CD4-positive, alpha-beta T cell treated with Interferon alpha-2 for 1 hour (primary cell): ENCODE measurements at regions not wholly inside any gene's neighbourhood (a gene's known extent, or its start where the extent isn't known, plus 50 kb on each side); places are given as distances from the start of the nearest gene placed in this dataset.

ENCODE experiments used
- DNase-seq, 2 donors: peaks; one replicate each; pipeline ENCODE4 v3.0.0-alpha.2; 2020 to 2022

- no peak for DNase-seq
Measured at GRCh38 chr20:12305188-12305950, 387.7 kb downstream of the BTBD3 start.

GRCh38 chr20:12306107-12306506 lies 388.4 kb downstream of the BTBD3 start:
- no peak for DNase-seq

GRCh38 chr20:12311094-12311865 lies 393.6 kb downstream of the BTBD3 start:
- no peak for DNase-seq

GRCh38 chr20:12315652-12316051 lies 398.0 kb downstream of the BTBD3 start:
- DNase-seq = no peak

GRCh38 chr20:12316794-12317193 lies 399.1 kb downstream of the BTBD3 start:
- no peak for DNase-seq

- DNase-seq = no peak
Measured at GRCh38 chr20:12317433-12317832, 399.7 kb downstream of the BTBD3 start.

GRCh38 chr20:12318043-12318442 lies 400.4 kb downstream of the BTBD3 start:
- DNase-seq = no peak

- no peak for DNase-seq
Measured at GRCh38 chr20:12321736-12322135, 404.0 kb downstream of the BTBD3 start.

- DNase-seq = no peak
Measured at GRCh38 chr20:12327205-12327604, 409.5 kb downstream of the BTBD3 start.

GRCh38 chr20:12331236-12331635 lies 413.5 kb downstream of the BTBD3 start:
- no peak for DNase-seq

- no peak for DNase-seq
Measured at GRCh38 chr20:12337601-12338000, 419.9 kb downstream of the BTBD3 start.

- DNase-seq = no peak
Measured at GRCh38 chr20:12345978-12346377, 428.3 kb downstream of the BTBD3 start.

GRCh38 chr20:12353842-12354241 lies 436.1 kb downstream of the BTBD3 start:
- DNase-seq = no peak

- DNase-seq = no peak
Measured at GRCh38 chr20:12354725-12355124, 437.0 kb downstream of the BTBD3 start.

GRCh38 chr20:12355185-12355584 lies 437.5 kb downstream of the BTBD3 start:
- DNase-seq = no peak

GRCh38 chr20:12358006-12358654 lies 440.4 kb downstream of the BTBD3 start:
- DNase-seq = no peak

- DNase-seq = no peak
Measured at GRCh38 chr20:12358655-12359009, 440.9 kb downstream of the BTBD3 start.

GRCh38 chr20:12371990-12372389 lies 454.3 kb downstream of the BTBD3 start:
- no peak for DNase-seq

- DNase-seq = no peak
Measured at GRCh38 chr20:12372557-12372956, 454.9 kb downstream of the BTBD3 start.

- DNase-seq = no peak
Measured at GRCh38 chr20:12375967-12376366, 458.3 kb downstream of the BTBD3 start.

GRCh38 chr20:12383821-12384220 lies 466.1 kb downstream of the BTBD3 start:
- no peak for DNase-seq

GRCh38 chr20:12386821-12387220 lies 469.1 kb downstream of the BTBD3 start:
- DNase-seq = no peak

- no peak for DNase-seq
Measured at GRCh38 chr20:12391099-12391498, 473.4 kb downstream of the BTBD3 start.

- DNase-seq = no peak
Measured at GRCh38 chr20:12394786-12395185, 477.1 kb downstream of the BTBD3 start.
